GM19324 (cell line): ENCODE measurements at regions not wholly inside any gene's neighbourhood (a gene's known extent, or its start where the extent isn't known, plus 50 kb on each side); places are given as distances from the start of the nearest gene placed in this dataset.

Experiments used
- ATAC-seq: cut with Tn5 transposase; IDR thresholded peaks from one replicate; pipeline ENCODE4 v1.9.1; 2021; ENCODE audit warnings: mild to moderate bottlenecking, moderate library complexity; ENCODE audit not compliant: unreplicated experiment, low FRiP score

DNA sequence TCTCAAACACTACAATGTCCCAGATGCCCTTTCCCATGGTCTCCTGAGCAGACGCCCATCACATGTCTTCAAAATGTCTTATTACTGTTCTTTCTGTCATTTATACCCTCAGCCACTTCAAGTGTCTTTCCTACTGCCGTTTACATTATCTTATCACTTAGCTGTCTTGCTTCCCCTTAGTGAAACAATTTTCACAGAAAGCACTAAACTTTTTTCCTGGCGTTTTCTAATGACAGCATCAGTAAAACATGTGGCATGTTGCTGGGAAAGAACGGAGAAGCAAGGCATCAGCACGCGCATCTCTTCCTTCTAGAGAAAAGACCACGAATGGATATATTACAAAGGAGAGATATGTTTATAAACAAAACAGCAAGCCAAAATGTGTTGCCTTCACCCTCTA is 189.7 kb upstream of the SLIT2 start:
- no peak for ATAC-seq

DNA sequence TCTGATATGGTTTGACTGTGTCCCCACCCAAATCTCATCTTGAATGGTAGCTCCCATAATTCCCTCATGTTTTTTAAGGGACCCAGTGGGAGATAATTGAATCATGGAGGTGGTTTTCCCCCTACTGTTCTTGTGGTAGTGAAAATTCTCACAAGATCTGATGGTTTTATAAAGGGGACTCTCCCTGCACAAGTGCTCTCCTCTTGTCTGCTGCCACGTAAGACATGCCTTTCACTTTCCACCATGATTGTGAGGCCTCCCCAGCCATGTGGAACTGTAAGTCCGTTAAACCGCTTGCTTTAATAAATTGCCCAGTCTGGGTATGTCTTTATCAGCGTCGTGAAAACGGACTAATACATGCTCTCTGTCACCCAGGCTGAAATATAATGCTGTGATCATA is 200.9 kb upstream of the SLIT2 start:
- ATAC-seq, result no peak

DNA sequence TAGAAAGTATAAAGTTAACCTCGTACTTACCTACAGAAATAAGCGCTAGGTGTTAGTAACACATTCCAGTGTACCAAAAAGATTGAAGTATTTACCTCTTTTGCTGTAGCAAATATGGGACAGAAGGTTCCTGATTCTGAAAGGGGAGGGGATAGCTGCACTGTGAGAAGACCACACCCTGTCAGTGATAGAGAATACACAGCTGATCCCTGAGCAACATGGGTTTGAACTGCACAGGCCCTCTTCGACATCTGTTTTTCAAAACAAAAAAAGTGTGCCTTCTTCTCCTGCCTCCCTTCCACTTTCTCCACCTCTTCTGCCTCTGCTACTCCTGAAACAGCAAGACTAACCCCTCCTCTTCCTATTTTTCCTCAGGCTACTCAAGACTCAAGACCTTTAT is 201.8 kb upstream of the SLIT2 start:
- no peak for ATAC-seq

DNA sequence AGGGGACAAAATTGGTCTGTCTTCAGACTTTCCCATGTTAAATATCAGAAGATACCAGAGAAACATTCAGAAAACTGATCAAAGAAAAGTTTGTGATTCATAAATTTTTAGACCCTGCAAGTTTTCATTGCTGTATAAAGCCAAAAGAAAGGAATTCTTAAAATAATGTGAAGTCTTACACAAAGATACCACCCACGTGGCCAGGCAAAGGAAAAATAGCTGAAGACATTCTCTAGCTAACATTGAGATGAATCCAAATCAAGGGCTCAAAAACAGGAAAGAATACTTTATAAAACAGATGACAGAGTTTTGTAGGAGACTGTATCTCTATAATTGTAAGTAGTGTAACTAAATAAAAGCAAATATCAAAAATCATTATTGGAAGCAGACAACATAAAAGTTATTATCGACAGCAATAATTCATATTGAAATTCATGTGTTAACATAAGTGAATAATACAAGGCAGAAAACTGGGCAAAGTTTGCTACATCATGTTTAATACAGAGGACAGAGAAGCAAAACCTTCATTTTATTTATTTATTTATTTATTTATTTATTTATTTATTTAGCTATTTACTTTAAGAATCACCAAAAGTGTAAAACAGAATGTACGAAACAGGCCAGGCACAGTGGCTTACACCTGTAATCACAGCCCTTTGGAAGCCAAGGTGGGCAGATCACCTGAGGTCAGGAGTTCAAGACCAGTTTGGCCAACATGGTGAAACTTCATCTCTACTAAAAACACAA is 204.6 kb upstream of the SLIT2 start:
- ATAC-seq, result no peak

DNA sequence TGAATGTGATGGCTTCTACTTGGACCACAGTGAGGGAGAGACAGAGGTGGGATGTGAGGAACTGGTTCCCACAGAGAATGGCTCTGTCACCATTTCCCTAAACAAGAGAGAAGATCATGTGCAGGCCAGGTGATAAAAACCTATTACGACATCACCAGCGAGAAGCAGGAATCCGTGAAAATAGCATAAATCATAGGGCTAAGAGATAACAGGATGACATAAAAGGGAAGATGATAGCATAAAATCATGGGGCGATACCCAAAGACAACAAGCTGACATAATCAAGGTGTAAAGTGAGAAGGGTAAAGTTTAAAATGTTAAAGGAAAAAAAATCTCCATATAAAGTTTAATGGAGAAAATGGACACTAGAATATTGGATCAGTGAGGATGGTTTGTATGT is 205.5 kb upstream of the SLIT2 start:
- ATAC-seq, result no peak

DNA sequence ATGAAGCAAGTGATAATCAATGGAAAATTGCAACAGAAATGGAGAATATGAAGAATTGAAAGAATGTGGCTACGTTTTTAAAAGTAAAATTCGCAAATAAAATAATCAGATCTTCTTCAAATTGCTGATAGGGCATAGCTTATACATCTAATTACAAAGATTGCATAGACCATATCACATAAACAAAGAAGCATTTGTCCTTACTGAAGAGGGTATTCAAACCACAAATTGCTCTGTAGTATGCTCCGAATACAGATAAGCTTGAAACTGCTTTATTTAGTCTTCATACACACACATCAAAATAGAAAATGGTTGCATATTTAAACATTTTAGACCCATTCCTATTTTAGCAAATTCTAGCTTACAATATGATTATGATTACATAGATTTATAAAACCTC is 206.7 kb upstream of the SLIT2 start:
- no peak for ATAC-seq

DNA sequence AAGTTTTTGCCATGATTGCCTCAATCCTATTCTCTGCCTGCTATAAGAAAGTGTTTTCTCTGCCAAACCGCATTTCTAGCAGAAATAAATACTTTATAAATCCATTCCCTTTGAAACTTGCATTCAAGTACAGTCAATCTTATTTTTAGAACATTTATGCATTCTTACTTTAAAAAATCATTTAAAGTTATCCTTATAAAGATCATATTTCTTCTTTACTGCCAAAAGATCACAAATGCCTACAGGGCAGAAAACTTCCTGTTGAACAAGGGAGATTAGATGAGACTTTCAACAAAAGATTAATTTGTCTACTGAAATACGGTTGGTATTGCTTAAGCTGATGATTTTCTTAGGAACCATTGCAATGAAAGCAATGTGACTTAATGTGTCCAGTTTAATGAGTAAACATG is 207.2 kb upstream of the SLIT2 start:
- ATAC-seq, result no peak

DNA sequence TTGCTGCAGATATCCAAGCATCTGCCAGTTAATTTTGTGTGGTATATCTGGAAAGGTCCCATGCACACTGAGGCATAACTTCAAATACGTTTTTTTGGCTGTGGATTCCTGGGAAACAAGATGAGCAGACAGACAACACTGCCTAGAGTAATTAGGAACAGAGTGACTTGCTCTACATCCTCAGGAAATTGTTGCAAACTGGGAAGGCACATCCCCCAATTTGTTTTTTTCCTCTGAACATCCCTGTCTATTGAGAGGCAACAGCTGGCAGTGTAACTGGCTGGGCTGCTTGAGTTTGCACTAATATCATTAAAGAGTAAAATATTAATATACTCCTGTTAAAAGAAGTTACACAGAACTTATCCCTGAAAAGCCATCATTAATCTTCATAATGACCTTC is 207.7 kb upstream of the SLIT2 start:
- ATAC-seq, result no peak

DNA sequence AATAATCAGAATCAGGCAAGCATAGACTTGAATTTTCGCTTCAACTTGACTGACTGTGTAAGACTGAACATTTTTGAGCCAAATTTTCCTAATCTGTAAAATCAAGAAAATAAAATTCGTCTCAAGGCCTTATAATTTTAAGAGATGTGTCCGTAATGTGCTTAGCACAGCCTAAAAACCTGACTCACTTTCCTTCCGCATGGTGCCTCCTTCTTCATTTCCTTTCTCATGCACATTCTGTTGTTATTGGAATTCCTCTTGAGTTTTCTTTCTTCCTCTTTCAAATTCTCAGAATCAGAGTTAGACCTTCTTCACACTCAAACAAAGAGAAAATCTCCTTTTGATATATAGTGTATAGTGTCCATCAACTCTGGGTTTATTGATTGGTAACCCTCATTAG is 208.9 kb upstream of the SLIT2 start:
- ATAC-seq, result no peak

DNA sequence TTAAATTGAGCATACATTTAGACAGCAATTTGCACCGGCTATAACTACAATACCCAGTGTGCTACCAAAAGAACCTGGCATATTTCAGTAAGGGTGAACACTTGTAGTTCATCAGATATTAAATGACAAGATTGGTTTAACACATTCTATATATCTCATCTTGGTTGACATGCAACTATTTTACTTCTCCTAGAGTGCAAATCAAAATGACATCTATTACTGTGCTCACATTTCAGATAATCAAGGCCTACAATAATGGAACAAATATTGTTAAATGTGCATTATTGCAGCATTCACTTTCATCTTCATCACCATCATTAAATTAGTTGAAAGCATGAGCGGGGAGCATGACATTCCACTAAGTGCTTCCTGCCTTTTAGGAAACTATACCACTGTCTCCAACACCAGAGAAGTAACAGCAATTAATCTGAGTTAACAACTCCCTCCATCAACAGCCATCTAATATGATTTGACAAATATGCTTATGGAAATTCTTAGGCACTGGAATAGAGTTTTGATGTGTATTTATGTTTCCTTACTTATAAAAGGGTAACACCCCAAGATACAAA is 209.8 kb upstream of the SLIT2 start:
- ATAC-seq, result no peak

DNA sequence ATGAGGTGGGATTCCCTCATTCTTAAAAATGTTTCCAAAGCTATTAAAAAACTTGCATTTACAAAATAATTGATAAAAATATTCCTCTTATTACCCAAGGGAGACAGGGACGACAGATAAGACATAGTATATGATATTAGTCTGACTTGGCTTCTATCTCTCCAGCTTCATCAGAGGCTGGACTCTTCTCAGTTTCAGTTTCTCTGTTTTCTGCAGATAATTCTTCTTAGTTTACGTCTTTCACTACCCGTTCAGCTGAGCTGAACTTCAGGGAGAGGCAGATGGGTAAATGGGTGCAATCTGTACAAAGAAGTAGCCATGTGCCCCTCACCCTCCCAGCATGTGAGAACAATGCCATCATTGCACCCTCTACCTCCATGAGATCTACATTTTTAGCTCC is 214.0 kb upstream of the SLIT2 start:
- ATAC-seq, result no peak

DNA sequence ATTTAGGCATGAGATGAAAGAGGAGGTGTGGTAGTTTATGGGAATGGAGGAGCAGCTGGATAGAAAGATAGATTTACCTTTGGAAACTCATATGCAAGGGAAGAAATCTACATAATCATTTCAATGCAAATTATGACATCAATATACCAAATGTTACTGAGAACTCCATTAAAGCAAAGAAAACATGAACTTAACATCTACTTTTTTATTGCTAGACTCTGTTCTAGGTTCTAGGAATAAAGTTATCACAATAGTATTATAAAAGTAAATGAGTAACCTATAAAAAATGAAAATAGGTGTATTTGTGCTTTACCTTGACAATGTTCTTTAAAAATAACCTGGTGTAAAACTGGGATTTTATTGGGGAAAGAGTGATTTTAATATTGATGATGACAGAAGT is 221.6 kb upstream of the SLIT2 start:
- no peak for ATAC-seq

DNA sequence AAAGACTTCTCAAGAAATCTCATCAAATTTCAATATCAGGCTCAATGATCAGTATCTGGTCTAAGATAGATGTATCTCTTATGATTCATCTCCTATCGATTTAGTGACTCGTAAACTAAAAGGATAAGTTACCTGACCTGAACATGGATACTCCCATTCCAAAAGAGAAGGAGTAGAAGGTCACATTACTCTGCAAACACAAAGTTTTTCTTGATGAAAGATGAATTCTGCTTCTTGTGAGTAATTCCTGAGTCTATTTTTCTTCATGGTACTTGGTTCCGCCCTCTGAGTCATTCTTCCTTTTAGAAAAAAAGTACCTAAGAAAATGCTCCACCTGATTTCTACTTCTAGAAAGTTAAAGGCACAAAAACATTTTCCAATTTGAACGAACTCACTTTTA is 223.1 kb upstream of the SLIT2 start:
- no peak for ATAC-seq

DNA sequence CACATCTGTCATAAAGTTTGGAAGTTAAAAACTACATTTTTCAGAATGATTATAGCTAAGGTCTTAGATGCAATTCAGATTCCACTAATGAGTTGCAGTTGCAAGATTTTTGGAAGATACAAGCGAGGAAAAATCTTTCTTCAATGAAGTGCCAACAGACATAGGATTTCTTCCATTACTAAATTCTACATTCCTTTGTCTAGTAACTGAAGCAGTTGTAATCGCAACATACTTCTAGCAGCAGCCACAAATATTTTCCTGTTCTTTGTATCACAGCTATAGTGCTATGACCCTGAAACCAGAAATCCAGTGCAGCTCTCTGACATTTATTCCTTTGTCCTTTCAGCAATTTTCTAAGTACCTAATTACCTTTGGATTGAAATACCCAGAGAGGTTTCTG is 225.2 kb upstream of the SLIT2 start:
- ATAC-seq, result no peak

DNA sequence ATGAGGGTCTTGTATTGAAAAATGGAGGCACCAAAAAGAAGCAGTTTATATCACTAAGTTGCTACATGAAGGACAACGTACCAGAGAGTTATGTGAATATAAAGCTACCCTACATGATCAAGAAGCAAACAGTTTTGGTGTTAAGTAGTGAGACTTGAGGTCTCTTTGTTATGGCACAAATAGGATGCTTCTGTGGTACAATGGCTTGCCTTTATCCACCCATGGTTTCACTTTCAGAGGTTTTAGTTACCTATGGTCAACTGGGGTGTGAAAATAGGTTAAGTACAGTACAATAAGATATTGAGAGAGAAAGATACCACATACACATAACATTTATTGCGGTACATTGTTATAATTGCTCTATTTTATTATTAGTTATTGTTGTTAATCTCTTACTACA is 229.2 kb upstream of the SLIT2 start:
- ATAC-seq, result no peak

DNA sequence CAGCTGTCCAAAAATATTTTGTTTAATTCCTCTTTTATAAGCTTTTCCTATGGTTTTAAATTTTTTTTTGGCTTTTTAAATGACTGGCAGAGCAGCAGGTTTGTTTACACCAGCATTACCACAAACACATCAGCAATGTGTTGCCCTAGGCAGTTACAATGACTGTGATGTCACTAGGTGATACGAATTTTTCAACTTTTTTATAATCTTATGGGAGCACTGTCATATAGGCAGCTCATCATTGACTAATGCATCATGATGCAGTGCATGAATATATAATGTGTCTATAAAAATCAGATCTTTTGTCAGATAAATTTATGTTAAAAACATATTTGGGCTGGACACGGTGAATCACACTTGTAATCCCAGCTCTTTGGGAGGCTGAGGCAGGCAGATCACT is 231.6 kb upstream of the SLIT2 start:
- ATAC-seq, result no peak

DNA sequence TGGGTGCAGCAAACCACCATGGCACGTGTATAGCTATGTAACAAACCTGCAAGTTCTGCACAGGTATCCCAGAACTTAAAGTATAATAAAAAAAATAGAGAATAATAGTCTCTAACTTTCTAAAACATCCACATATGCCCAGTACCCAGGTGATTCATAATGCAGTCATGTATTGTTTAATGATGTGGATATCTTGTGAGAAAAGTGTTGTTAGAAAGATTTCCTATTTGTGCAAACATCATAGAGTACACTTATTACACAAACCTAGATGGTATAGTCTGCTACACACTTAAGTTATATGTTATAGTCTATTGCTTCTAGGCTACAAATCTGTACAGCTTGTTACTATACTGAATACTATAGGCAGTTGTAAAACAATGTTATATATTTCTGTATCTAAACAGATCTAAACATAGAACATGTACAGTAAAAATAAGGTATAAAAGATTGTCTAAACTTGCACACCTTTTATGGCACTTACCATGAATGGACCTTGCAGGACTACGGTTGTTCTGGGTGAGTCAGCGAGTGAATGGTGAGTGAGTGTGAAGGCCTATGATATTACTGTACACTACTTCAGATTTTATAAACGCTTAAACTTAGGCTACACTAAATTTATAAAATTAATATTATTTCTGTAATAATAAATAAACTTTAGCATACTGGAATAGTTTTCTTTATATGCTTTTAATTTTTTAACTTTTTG is 232.2 kb upstream of the SLIT2 start:
- no peak for ATAC-seq

DNA sequence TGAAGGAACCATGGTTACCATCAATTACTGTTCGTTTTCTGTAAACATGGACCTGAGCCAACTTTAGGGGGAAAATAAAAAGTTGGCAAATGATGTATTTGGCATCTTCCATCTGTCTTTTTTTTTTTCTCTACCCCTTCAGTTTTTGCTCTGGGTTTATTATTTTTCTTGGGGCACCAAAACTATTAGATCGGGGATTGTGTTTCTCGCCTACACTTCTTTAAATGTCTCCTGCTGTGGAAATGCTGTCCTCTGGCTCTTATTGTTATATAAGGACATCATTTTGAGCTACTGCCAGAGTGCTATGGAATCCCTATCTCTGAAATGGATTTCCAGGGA is 234.0 kb upstream of the SLIT2 start:
- no peak for ATAC-seq

DNA sequence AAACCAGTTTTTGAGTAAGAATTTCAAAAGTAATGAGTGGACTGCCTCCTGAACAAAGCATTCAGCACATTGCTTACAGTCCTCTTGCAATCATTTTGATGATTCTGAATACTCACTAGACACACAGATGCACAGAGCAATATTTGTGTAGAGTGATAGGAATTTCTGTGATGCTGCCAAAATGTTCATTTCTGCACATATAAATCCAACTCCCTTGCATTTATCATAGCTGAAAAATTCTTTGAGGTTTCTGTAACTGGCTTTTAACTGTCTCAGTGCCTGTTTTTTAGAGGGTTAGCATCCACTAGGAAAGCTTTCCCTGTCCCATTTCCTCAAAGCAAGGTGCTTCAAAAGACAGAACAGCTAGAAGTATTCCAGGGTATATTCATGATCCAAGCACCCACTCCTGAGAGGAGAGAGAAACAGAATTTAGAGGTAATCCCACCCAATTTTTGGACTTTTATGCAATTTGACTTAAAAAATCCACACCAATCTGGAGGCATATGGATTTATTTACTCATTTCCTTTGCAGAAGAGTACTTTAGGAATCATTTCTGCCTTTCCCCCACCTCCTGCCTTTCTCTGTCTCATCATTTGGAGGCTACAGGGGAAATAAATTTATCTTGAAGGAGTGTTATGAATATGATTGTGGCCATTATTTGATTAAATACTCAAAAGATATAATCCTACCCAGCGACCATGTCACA is 234.5 kb upstream of the SLIT2 start:
- no peak for ATAC-seq

DNA sequence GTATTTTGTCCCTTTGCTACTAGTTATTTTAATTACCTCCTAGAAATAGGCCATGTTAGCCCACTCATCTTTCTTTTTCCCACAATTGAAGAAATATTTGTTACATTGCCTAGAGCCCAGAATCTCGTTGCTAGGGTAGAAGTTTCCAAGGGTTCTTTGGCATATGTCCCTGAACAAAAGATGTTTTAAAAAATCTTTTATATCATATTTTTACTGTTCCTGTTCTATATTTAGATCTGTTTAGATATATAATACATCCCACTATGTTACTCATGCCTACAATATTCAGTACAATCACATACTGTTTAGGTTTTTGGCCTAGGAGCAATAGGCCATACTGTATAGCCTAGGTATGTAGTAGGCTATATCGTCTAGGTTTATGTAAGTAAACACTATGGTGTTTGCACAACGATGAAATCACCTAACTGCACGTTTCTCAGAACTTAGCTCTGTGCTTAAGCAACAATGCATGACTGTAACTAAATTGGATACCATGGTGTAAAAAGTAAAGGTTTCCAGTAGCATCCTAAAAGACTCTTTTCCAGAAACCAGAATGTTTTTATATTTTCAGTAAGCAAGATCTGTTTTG is 236.0 kb upstream of the SLIT2 start:
- no peak for ATAC-seq
